NCI-H2081 (cell line): ENCODE measurements at regions not wholly inside any gene's neighbourhood (a gene's known extent, or its start where the extent isn't known, plus 50 kb on each side); places are given as distances from the start of the nearest gene placed in this dataset.
"Not testable (repeated sequence)": the region's sequence is repeated elsewhere in the genome, so short reads cannot be mapped to it uniquely, and the experiment has no call there.

Experiments used
- DNase-seq, 2 experiments: peaks; one replicate each; lab custom pipeline; 2025; lab: John Stamatoyannopoulos, UW

- DNase-seq: no peak
Observed at GRCh38 chr2:146602383-146602782, 1242.4 kb upstream of the ACVR2A start.

GRCh38 chr2:146598791-146599190, 1246.0 kb upstream of the ACVR2A start:
- DNase-seq: no peak

- DNase-seq: no peak
Observed at GRCh38 chr2:146597291-146597690, 1247.5 kb upstream of the ACVR2A start.

- DNase-seq: no peak
Observed at GRCh38 chr2:146591908-146592307, 1252.9 kb upstream of the ACVR2A start.

GRCh38 chr2:146587291-146587713, 1257.5 kb upstream of the ACVR2A start:
- DNase-seq: no peak

- no peak for DNase-seq
Observed at GRCh38 chr2:146584316-146584715, 1260.5 kb upstream of the ACVR2A start.

GRCh38 chr2:146579147-146579930, 1265.5 kb upstream of the ACVR2A start:
- no peak for DNase-seq

- DNase-seq: peak in 1 of 2 experiments; percentile 29
Observed at GRCh38 chr2:146576339-146577111, 1268.3 kb upstream of the ACVR2A start.

- DNase-seq: no peak
Observed at GRCh38 chr2:146572598-146572997, 1272.2 kb upstream of the ACVR2A start.

GRCh38 chr2:146561996-146562395, 1282.8 kb upstream of the ACVR2A start:
- no peak for DNase-seq

- DNase-seq: no peak
Observed at GRCh38 chr2:146547236-146547635, 1297.6 kb upstream of the ACVR2A start.

GRCh38 chr2:146544701-146545100, 1300.1 kb upstream of the ACVR2A start:
- no peak for DNase-seq

GRCh38 chr2:146541896-146542295, 1302.9 kb upstream of the ACVR2A start:
- DNase-seq: no peak

- DNase-seq: no peak
Observed at GRCh38 chr2:146540271-146540932, 1304.4 kb upstream of the ACVR2A start.

- DNase-seq: not testable (repeated sequence)
Observed at GRCh38 chr2:146539739-146540138, 1305.1 kb upstream of the ACVR2A start.

GRCh38 chr2:146537477-146537876, 1307.4 kb upstream of the ACVR2A start:
- no peak for DNase-seq

- DNase-seq: peak; percentile 21 to 64
Observed at GRCh38 chr2:146532509-146533147, 1312.2 kb upstream of the ACVR2A start.

GRCh38 chr2:146532009-146532408, 1312.8 kb upstream of the ACVR2A start:
- no peak for DNase-seq

GRCh38 chr2:146530886-146531285, 1313.9 kb upstream of the ACVR2A start:
- DNase-seq: no peak

GRCh38 chr2:146527166-146527565, 1317.7 kb upstream of the ACVR2A start:
- no peak for DNase-seq

GRCh38 chr2:146523196-146523595, 1321.6 kb upstream of the ACVR2A start:
- peak; percentile 2 to 26 for DNase-seq

- DNase-seq: peak in 1 of 2 experiments; percentile 17
Observed at GRCh38 chr2:146506851-146507250, 1338.0 kb upstream of the ACVR2A start.
